Smooth muscle cell (in vitro differentiated cells): ENCODE measurements at regions not wholly inside any gene's neighbourhood (a gene's known extent, or its start where the extent isn't known, plus 50 kb on each side); places are given as distances from the start of the nearest gene placed in this dataset.
"Not testable (repeated sequence)": the region's sequence is repeated elsewhere in the genome, so short reads cannot be mapped to it uniquely, and the experiment has no call there.

Experiments
- DNase-seq: peaks from one replicate; lab custom pipeline; 2025; ENCODE audit not compliant: unreplicated experiment; lab: John Stamatoyannopoulos, UW
- H2AFZ ChIP-seq: fragments of 200-600 bp; sonication (generic); 2 replicates; pipeline ENCODE4 v1.6.0; 2016; ENCODE audit warnings: antibody characterized with exemption, low read depth, mild to moderate bottlenecking
- H3F3A ChIP-seq: fragments of 200-600 bp; sonication (generic); 2 replicates; pipeline ENCODE4 v1.6.0; 2017; ENCODE audit warnings: antibody characterized with exemption, low read depth
- H3K27ac ChIP-seq: fragments of 200-600 bp; sonication (generic); 2 replicates; pipeline ENCODE4 v1.5.1; 2016; ENCODE audit warnings: low read depth, mild to moderate bottlenecking
- H3K27me3 ChIP-seq: fragments of 200-600 bp; sonication (generic); 2 replicates; pipeline ENCODE4 v1.6.1; 2016; ENCODE audit warnings: low read depth, mild to moderate bottlenecking
- H3K36me3 ChIP-seq: fragments of 200-600 bp; sonication (generic); 2 replicates; pipeline ENCODE4 v1.5.1; 2016; ENCODE audit warnings: low read depth
- H3K4me1 ChIP-seq: fragments of 200-600 bp; sonication (generic); 2 replicates; pipeline ENCODE4 v1.5.1; 2016; ENCODE audit warnings: low read depth
- H3K4me2 ChIP-seq: fragments of 200-600 bp; sonication (generic); 2 replicates; pipeline ENCODE4 v1.6.0; 2016; ENCODE audit warnings: mild to moderate bottlenecking
- H3K4me3 ChIP-seq: fragments of 200-600 bp; sonication (generic); 2 replicates; pipeline ENCODE4 v1.5.1; 2016; ENCODE audit warnings: mild to moderate bottlenecking
- H3K79me2 ChIP-seq: fragments of 200-600 bp; sonication (generic); 2 replicates; pipeline ENCODE4 v1.6.0; 2016; ENCODE audit warnings: low read depth, mild to moderate bottlenecking
- H3K9ac ChIP-seq: fragments of 200-600 bp; sonication (generic); 2 replicates; pipeline ENCODE4 v1.6.0; 2016; ENCODE audit warnings: low read depth
- H3K9me3 ChIP-seq: fragments of 200-600 bp; sonication (generic); replicated peaks from 2 replicates; pipeline ENCODE4 v1.5.1; 2016; ENCODE audit warnings: low read depth
- H4K20me1 ChIP-seq: fragments of 200-600 bp; sonication (generic); 2 replicates; pipeline ENCODE4 v1.6.0; 2016; ENCODE audit warnings: low read depth
- WGBS: methylation state at CpG from one replicate; pipeline ENCODE4 v1.1.7; 2016; ENCODE audit warnings: low lambda C conversion rate; 5-methylcytosine and 5-hydroxymethylcytosine counted together
- TF ChIP-seq, protein P1 (sequence below): fragments of 200-600 bp; sonication (generic); IDR thresholded peaks from 2 replicates; pipeline ENCODE4 v1.5.1; 2017; ENCODE audit warnings: borderline replicate concordance, mild to moderate bottlenecking, antibody characterized with exemption; ENCODE audit not compliant: insufficient read depth, poor library complexity, severe bottlenecking

DNA sequence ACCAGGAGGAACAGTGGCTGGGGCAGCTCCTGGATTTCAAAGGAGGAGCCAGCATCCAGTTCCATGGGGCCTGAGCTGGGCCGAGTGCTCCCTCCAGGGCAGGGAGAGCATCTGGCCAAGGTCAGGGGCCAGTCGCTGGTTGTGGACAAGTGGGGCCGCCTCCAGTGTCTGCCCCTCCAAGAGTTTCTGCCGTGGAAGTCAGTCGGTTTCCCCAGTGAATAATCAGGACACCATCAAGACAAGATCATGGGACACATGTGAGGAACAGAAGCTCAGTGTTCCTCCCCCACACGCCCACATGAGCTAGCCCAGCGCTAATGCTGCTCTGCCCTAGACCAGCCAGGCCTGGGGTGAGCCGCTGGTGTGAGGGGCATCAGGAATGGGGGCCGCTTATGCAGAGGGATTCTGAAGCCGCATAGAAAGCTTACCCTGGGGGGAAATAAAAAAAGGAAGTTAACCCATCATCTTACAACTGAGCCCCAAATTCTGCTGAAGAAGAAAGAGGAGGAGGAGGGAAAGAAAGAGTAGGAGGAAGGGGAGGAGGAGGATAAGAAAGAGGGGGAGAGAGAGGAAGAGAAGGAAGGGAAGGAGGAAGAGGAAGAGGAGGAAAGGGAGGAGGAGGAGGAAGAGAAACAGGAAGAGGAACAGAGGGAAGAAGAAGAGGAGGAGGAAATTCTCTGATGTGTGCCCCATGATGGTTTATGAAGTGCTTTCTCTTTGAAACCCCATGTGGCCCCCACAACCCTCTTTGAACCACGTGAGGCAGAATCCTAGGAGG is 198.4 kb downstream of the MATN1 start:
- Histone ChIP-seq H3K36me3 (no peaks in the 10 kb centered on the region), H3K27me3 (no peaks in the 10 kb centered on the region), H3F3A (peaks cover 8% of the 10 kb centered on the region), H3K4me2 (peak overlapping the region; percentile 63), H3K4me1 (no peaks in the 10 kb centered on the region), H3K9ac (peak overlapping the region; percentile 56), H3K79me2 (no peaks in the 10 kb centered on the region), H4K20me1 (no peaks in the 10 kb centered on the region), H3K27ac (peak overlapping the region; percentile 80), H3K4me3 (no peak overlapping the region), H3K9me3 (no peaks in the 10 kb centered on the region), H2AFZ (no peak overlapping the region)
- 52% methylated on average over 11 of the region's 11 CpGs for WGBS
- TF ChIP-seq, protein P1, sequence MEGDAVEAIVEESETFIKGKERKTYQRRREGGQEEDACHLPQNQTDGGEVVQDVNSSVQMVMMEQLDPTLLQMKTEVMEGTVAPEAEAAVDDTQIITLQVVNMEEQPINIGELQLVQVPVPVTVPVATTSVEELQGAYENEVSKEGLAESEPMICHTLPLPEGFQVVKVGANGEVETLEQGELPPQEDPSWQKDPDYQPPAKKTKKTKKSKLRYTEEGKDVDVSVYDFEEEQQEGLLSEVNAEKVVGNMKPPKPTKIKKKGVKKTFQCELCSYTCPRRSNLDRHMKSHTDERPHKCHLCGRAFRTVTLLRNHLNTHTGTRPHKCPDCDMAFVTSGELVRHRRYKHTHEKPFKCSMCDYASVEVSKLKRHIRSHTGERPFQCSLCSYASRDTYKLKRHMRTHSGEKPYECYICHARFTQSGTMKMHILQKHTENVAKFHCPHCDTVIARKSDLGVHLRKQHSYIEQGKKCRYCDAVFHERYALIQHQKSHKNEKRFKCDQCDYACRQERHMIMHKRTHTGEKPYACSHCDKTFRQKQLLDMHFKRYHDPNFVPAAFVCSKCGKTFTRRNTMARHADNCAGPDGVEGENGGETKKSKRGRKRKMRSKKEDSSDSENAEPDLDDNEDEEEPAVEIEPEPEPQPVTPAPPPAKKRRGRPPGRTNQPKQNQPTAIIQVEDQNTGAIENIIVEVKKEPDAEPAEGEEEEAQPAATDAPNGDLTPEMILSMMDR, result no peak
- DNase-seq, result no peak

DNA sequence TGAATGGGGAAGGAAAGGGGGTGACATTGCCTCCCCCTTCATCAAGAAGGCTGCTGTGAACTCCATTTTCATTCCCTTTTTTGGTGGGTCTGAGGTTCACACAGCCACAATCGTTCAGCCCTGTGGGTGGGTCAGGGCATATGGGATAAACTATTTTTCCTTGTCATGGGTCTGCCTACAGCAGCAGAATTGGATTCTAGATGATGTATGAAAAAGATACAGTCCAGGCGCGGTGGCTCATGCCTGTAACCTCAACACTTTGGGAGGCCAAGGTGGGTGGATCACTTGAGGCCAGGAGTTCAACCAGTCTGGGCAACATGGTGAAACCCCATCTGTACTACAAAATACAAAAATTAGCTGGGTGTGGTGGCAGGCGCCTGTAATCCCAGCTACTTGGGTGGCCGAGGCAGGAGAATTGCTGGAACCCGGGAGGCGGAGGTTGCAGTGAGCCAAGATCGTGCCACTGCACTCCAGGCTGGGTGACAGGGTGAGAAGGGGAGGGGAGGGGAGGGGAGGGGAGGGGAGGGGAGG is 199.3 kb downstream of the MATN1 start:
- not testable (repeated sequence) for DNase-seq, H2AFZ ChIP-seq, H3K79me2 ChIP-seq, H3K4me3 ChIP-seq, H3K27me3 ChIP-seq, H3F3A ChIP-seq, H3K36me3 ChIP-seq, H3K9me3 ChIP-seq, H4K20me1 ChIP-seq, H3K4me1 ChIP-seq
- peak overlapping the region; percentile 27 for H3K4me2 ChIP-seq
- peak overlapping the region; percentile 53 for H3K27ac ChIP-seq
- 71% methylated on average over 5 of the region's 8 CpGs for WGBS
- peak overlapping the region; percentile 22 for H3K9ac ChIP-seq

DNA sequence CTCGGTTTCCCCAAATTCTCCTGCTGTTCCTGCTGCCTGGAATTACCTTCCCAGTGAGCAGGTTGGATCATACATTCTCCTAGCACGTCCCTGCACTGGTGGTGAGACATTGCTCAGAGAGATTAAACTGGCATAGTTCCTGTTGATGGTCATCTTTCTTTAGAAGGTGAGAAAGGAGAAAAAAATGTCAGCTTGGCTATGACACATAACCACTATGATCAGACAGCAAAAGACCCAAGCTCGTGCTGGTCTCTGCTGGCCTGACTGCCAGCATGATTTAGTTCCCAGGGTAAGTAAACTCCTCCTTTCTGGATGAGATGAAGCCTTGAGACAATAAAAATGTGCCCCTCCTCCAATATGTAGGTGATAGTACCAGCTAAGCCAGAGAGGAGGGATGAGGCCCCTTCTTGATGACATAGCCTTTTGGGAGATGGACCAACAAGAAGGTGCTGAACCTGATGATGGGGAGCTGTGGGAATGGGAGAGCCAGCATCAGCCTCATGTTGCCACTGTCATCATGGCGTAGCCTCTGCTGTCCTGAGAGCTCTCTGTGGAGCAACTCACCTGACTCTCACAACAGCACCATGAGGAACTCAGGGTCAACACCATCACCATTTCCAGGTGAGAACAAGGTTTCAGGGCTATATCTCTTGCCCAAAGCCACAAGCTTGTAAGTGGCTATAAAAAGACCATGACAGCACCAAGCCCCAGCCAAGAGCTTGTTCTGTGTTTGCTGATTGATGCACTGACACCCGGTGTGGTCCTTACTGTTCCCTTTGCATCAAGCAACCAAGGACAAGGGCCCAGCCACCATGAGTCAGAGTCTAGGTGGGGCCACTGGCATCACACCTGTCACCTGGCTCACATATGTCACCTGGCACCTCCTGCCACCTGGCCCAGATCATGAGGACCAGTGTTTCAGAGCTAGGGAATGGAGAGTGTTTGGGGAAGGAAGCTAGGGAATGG is 200.0 kb downstream of the MATN1 start:
- Histone ChIP-seq H3K27ac (peak overlapping the region; percentile 56), H3F3A (peaks cover 8% of the 10 kb centered on the region), H2AFZ (no peak overlapping the region), H3K9ac (peak overlapping the region; percentile 33), H3K4me2 (peak overlapping the region; percentile 37), H3K9me3 (no peaks in the 10 kb centered on the region), H3K36me3 (no peaks in the 10 kb centered on the region), H3K79me2 (no peaks in the 10 kb centered on the region), H3K27me3 (no peaks in the 10 kb centered on the region), H4K20me1 (no peaks in the 10 kb centered on the region), H3K4me1 (no peaks in the 10 kb centered on the region), H3K4me3 (no peak overlapping the region)
- TF ChIP-seq, protein P1, result no peak
- DNase-seq, result no peak
- WGBS, result 58% methylated on average over 5 of the region's 5 CpGs
